AG10803 (cell line): ENCODE measurements at regions not wholly inside any gene's neighbourhood (a gene's known extent, or its start where the extent isn't known, plus 50 kb on each side); places are given as distances from the start of the nearest gene placed in this dataset.

Experiments used
- DNase-seq: peaks from one replicate; pipeline ENCODE4 v3.0.0; 2010; ENCODE audit warnings: low read depth
- H3K4me3 ChIP-seq: 2 replicates; pipeline ENCODE4 v1.5.1; 2011; ENCODE audit warnings: mild to moderate bottlenecking, low read length, control low read depth
- TF ChIP-seq, protein P1 (sequence below): conservative IDR thresholded peaks from 2 replicates; pipeline ENCODE4 v1.5.1; 2011; ENCODE audit warnings: mild to moderate bottlenecking, low read length, control low read depth, inconsistent platforms

DNA sequence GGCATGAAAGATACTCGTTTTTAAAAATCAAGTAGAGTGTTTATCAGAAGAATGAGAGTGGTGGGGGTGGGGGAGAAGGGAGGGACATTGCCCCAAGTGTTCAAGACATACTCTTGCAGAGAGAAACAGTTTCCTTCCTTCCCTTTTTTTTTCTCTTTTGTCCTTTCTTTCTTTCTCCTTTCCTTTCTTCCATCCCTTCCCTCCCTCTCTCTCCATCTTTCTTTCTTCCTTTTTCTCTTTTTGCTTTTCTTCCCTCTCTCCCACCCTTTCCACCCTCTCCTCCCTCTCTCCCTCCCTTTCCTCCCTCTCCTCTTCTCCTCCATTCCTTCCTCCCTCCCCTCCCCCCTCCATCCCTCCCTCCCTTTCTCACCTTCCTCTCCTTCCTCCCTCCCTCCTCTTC is 478.3 kb upstream of the EDIL3 start:
- TF ChIP-seq, protein P1, sequence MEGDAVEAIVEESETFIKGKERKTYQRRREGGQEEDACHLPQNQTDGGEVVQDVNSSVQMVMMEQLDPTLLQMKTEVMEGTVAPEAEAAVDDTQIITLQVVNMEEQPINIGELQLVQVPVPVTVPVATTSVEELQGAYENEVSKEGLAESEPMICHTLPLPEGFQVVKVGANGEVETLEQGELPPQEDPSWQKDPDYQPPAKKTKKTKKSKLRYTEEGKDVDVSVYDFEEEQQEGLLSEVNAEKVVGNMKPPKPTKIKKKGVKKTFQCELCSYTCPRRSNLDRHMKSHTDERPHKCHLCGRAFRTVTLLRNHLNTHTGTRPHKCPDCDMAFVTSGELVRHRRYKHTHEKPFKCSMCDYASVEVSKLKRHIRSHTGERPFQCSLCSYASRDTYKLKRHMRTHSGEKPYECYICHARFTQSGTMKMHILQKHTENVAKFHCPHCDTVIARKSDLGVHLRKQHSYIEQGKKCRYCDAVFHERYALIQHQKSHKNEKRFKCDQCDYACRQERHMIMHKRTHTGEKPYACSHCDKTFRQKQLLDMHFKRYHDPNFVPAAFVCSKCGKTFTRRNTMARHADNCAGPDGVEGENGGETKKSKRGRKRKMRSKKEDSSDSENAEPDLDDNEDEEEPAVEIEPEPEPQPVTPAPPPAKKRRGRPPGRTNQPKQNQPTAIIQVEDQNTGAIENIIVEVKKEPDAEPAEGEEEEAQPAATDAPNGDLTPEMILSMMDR = no peak
- H3K4me3 ChIP-seq = no peak overlapping the region
- no peak for DNase-seq

DNA sequence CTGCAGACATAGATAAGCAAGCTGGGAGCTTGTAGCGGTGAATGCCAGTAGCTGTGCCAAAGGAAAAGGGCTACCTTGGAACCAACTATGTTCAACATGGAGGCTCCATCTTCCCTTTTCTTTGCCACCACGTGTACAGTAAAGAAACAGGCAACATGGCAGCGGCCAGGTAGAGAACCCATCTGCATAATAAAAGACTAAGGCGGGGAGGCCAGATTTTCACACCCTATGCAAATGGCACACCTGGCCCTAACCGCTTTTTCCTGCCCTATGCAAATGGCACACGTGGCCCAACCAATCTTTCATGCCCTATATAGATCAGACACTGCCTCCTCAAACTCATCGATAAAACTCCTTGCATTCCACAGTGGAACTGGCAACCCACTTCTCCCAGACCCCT is 477.5 kb upstream of the EDIL3 start:
- H3K4me3 ChIP-seq = no peak overlapping the region
- no peak for DNase-seq
- TF ChIP-seq, protein P1 = no peak

DNA sequence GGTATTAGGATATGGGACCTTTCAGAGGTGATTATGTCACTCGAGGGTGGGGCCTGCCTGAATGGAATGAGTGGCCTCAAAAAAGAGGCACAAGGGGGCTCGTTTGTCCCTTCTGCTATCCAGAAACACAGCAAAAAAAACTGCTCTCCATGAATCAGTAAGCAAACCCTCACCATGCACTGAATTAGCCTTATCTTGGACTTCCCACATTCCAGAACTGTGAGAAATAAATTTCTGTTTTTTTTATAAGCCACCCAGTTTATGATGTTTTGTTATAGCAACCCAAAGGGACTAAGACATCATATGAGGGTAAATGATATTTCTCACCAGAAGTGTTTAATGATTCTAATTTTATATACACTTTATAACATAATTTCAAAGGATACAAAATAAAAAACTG is 476.6 kb upstream of the EDIL3 start:
- TF ChIP-seq, protein P1 = no peak
- H3K4me3 ChIP-seq = no peak overlapping the region
- DNase-seq = no peak

DNA sequence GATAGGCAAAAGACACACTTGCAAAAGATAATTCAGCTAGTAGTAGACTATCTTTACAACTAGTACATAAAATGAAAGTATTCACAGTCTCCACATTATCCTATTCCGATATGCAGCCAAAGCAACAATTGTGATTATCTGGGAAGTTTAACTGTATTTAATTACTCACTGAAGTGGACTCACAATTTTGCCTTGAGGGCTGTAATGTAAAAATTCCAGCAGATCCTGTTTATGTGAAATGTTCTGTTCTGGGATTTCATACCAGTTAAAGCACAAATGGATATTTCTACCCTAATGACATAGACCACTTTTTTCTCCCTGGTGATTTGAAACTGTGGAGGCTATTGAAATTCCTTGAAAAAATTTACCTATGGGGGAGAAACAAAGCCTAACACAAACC is 474.4 kb upstream of the EDIL3 start:
- TF ChIP-seq, protein P1 = no peak
- no peak overlapping the region for H3K4me3 ChIP-seq
- no peak for DNase-seq

DNA sequence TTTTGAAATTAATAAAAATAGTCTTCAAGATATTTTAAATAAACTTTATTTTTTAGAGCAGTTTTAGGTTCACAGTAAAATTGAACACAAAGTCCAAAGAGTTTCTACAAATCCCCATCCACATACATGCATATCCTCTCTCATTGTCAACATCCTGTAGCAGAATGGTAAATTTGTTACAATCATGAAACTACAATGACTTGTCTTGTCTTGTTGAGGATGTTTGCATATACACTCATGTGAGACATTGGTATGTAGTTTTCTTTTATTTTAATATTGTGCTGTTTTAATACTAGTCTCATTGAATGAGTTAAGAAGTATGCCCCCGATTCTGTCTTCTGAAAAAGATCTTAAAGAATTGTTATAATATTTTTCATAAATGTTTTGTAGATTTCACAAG is 447.0 kb upstream of the EDIL3 start:
- no peak for DNase-seq
- TF ChIP-seq, protein P1 = no peak
- H3K4me3 ChIP-seq = no peak overlapping the region

DNA sequence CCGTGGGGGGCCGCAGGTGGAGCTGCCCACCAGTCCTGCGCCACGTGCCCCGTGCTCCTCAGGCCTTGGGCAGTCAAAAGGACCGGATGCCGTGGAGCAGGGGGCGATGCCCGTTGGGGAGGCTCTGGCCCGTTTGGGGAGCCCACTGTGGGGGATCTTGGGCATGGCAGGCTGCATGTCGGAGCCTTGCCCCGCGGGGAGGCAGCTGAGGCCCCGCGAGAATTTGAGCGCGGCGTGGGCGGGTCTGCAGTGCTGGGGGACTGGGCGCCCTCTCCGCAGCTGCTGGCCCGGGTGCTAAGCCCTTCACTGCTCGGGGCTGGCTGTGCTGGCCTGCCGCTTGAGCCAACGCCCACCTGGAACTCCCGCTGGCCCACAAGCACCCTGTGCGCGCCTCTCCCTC is 445.6 kb upstream of the EDIL3 start:
- H3K4me3 ChIP-seq = no peak overlapping the region
- TF ChIP-seq, protein P1 = no peak
- no peak for DNase-seq

DNA sequence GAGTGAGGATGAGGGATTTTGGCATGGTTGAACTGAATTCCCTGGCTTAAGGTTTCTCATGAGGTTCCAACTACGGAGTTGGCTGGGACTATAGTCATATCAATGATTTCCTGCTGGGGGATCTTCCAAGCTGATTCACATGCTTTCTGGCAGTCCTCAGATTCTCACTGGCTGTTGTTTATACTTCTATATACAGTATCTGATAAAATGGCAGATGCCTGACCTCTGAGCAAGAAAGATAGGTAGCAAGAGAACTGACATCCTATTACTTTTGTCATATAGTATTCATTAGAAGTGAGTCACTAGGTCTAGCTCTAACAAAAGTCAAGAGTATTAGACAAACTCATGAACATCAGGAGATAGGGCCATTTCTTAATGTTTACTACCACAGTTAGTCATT is 440.9 kb upstream of the EDIL3 start:
- no peak for DNase-seq

More for the DNA sequence above, 440.9 kb upstream of the EDIL3 start:
- H3K4me3 ChIP-seq = no peak overlapping the region
- TF ChIP-seq, protein P1 = no peak
